Fibroblast of lung (primary cell): ENCODE measurements at regions not wholly inside any gene's neighbourhood (a gene's known extent, or its start where the extent isn't known, plus 50 kb on each side); places are given as distances from the start of the nearest gene placed in this dataset.

Source experiments
- DNase-seq, 2 donors: peaks; one replicate each; pipeline versions ENCODE4 v3.0.0 to v3.0.0-alpha.2; 2010; ENCODE audit warnings: low read depth in 2 of 2
- H2AFZ ChIP-seq: 2 replicates; pipeline ENCODE4 v1.5.1; 2012; ENCODE audit warnings: low read length, control low read depth, inconsistent platforms
- H3K27ac ChIP-seq: 2 replicates; pipeline ENCODE4 v1.5.1; 2011; ENCODE audit warnings: low read length, control low read depth; ENCODE audit not compliant: insufficient read depth
- H3K27me3 ChIP-seq: 2 replicates; pipeline ENCODE4 v1.5.1; 2011; ENCODE audit warnings: mild to moderate bottlenecking, low read length; ENCODE audit not compliant: control insufficient read depth, insufficient read depth
- H3K36me3 ChIP-seq: 2 replicates; pipeline ENCODE4 v1.5.1; 2011; ENCODE audit warnings: low read length; ENCODE audit not compliant: control insufficient read depth, insufficient read depth
- H3K4me1 ChIP-seq: 2 replicates; pipeline ENCODE4 v1.5.1; 2011; ENCODE audit warnings: low read length; ENCODE audit not compliant: control insufficient read depth, insufficient read depth; ENCODE audit errors: extremely low read depth
- H3K4me2 ChIP-seq: 2 replicates; pipeline ENCODE4 v1.5.1; 2011; ENCODE audit warnings: low read length, control low read depth; ENCODE audit not compliant: insufficient read depth; ENCODE audit errors: extremely low read depth
- H3K4me3 ChIP-seq, 4 experiments: fragments of 200-600 bp in 1 of 4; sonication (generic) in 1 of 4; replicated peaks in 1 of 4; 2 replicates each; pipeline ENCODE4 v1.5.1; 2011 to 2016; ENCODE audit warnings: low read length in 4 of 4, low read depth in 3 of 4, mild to moderate bottlenecking in 3 of 4, control low read depth in 2 of 4, inconsistent platforms in 1 of 4, mixed read lengths in 1 of 4; ENCODE audit not compliant: insufficient read depth in 1 of 4; ENCODE audit errors: control extremely low read depth in 1 of 4
- H3K79me2 ChIP-seq: 2 replicates; pipeline ENCODE4 v1.5.1; 2012; ENCODE audit warnings: mild to moderate bottlenecking, low read length, inconsistent platforms; ENCODE audit not compliant: control insufficient read depth, insufficient read depth
- H3K9ac ChIP-seq: 2 replicates; pipeline ENCODE4 v1.5.1; 2011; ENCODE audit warnings: mild to moderate bottlenecking, low read length, control low read depth; ENCODE audit not compliant: insufficient read depth
- H3K9me3 ChIP-seq: 2 replicates; pipeline ENCODE4 v1.5.1; 2012; ENCODE audit warnings: low read depth, low read length; ENCODE audit not compliant: control insufficient read depth, insufficient read depth
- H4K20me1 ChIP-seq: 2 replicates; pipeline ENCODE4 v1.5.1; 2011; ENCODE audit warnings: low read length; ENCODE audit not compliant: control insufficient read depth, insufficient read depth; ENCODE audit errors: extremely low read depth
- CTCF ChIP-seq, 2 donors: IDR thresholded peaks in 1 of 2; conservative IDR thresholded peaks in 1 of 2; 1 replicate in 1 of 2; 2 replicates in 1 of 2; pipeline ENCODE4 v1.5.1; 2011 to 2012; ENCODE audit warnings: low read length in 2 of 2, control low read depth in 1 of 2, inconsistent platforms in 1 of 2, low read depth in 1 of 2, mild to moderate bottlenecking in 1 of 2
- EZH2 ChIP-seq: IDR thresholded peaks from 2 replicates; pipeline ENCODE4 v1.5.1; 2012; ENCODE audit warnings: low read length, control low read depth, mild to moderate bottlenecking; ENCODE audit errors: missing control alignments

- DNase-seq = no peak
- no peak overlapping the region for H3K4me2 ChIP-seq
- no peaks in the 10 kb centered on the region for H3K36me3 ChIP-seq
- H3K27ac ChIP-seq = no peak overlapping the region
- no peaks in the 10 kb centered on the region for H3K27me3 ChIP-seq
- H4K20me1 ChIP-seq = no peaks in the 10 kb centered on the region
- no peak overlapping the region for H3K4me3 ChIP-seq
- no peaks in the 10 kb centered on the region for H3K79me2 ChIP-seq
- H3K9me3 ChIP-seq = no peaks in the 10 kb centered on the region
- H2AFZ ChIP-seq = no peak overlapping the region
- no peak overlapping the region for H3K9ac ChIP-seq
- H3K4me1 ChIP-seq = no peaks in the 10 kb centered on the region
- TF ChIP-seq CTCF (conservative IDR thresholded peaks at IDR 0.05 in 1 of 2, IDR thresholded peaks at IDR 0.05 in 1 of 2; ENCODE audit: low read depth in 1 of 2, low read length in 2 of 2) (no peak), EZH2 (no peak)
Observed at GRCh38 chr15:45863881-45864580, 229.2 kb downstream of the SQOR start.

- DNase-seq = no peak
- Histone ChIP-seq H3K27ac (no peak overlapping the region), H2AFZ (no peak overlapping the region), H3K9me3 (no peaks in the 10 kb centered on the region), H3K79me2 (no peaks in the 10 kb centered on the region), H3K4me2 (no peak overlapping the region), H3K36me3 (no peaks in the 10 kb centered on the region), H4K20me1 (no peaks in the 10 kb centered on the region), H3K4me3 (no peak overlapping the region), H3K4me1 (no peaks in the 10 kb centered on the region), H3K9ac (no peak overlapping the region), H3K27me3 (no peaks in the 10 kb centered on the region)
- TF ChIP-seq CTCF (conservative IDR thresholded peaks at IDR 0.05 in 1 of 2, IDR thresholded peaks at IDR 0.05 in 1 of 2; ENCODE audit: low read depth in 1 of 2, low read length in 2 of 2) (no peak), EZH2 (no peak)
Observed at GRCh38 chr15:45866616-45867015, 231.8 kb downstream of the SQOR start.

- Histone ChIP-seq H3K9ac (no peak overlapping the region), H3K4me1 (no peaks in the 10 kb centered on the region), H4K20me1 (no peaks in the 10 kb centered on the region), H3K27ac (no peak overlapping the region), H3K4me3 (no peak overlapping the region), H3K79me2 (no peaks in the 10 kb centered on the region), H3K9me3 (no peaks in the 10 kb centered on the region), H3K27me3 (no peaks in the 10 kb centered on the region), H3K4me2 (no peak overlapping the region), H2AFZ (no peak overlapping the region), H3K36me3 (no peaks in the 10 kb centered on the region)
- DNase-seq = no peak
- TF ChIP-seq CTCF (conservative IDR thresholded peaks at IDR 0.05 in 1 of 2, IDR thresholded peaks at IDR 0.05 in 1 of 2; ENCODE audit: low read depth in 1 of 2, low read length in 2 of 2) (no peak), EZH2 (no peak)
Observed at GRCh38 chr15:45867281-45867680, 232.5 kb downstream of the SQOR start.
